OCI-LY7 (cell line): ENCODE measurements at regions not wholly inside any gene's neighbourhood (a gene's known extent, or its start where the extent isn't known, plus 50 kb on each side); places are given as distances from the start of the nearest gene placed in this dataset.

Experiments
- EZH2phosphoT487 ChIP-seq: fragments of 200-600 bp; sonication (generic); IDR thresholded peaks from 2 replicates; pipeline ENCODE4 v1.6.1; 2018; ENCODE audit warnings: low read depth, borderline replicate concordance, mild to moderate bottlenecking, mixed run types, antibody characterized with exemption, low read length, moderate library complexity, mixed read lengths
- TF ChIP-seq, protein P1 (sequence below): fragments of 200-600 bp; sonication (generic); conservative IDR thresholded peaks from 2 replicates; pipeline ENCODE4 v1.5.1; 2014; ENCODE audit warnings: mild to moderate bottlenecking, antibody characterized with exemption, low read length, moderate library complexity, mixed read lengths

DNA sequence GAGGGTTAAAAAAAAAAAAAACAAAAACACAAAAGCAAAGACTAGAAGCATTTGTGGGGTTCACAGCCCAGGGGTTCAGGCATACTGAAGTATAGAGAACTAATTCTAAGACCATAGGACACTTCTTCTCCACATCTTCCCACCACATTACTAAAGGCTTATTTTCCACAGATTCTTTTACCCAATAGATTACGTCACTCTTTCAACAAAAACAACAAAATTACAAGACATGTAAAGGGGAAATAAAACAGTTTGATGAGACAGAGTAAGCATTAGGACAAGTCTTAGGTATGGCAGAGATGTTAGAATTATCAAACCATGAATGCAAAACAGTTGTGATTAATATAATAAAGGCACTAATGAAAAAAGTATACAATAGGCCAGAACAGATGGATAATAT, 2013.7 kb downstream of the MRPL39 start:
- TF ChIP-seq, protein P1, sequence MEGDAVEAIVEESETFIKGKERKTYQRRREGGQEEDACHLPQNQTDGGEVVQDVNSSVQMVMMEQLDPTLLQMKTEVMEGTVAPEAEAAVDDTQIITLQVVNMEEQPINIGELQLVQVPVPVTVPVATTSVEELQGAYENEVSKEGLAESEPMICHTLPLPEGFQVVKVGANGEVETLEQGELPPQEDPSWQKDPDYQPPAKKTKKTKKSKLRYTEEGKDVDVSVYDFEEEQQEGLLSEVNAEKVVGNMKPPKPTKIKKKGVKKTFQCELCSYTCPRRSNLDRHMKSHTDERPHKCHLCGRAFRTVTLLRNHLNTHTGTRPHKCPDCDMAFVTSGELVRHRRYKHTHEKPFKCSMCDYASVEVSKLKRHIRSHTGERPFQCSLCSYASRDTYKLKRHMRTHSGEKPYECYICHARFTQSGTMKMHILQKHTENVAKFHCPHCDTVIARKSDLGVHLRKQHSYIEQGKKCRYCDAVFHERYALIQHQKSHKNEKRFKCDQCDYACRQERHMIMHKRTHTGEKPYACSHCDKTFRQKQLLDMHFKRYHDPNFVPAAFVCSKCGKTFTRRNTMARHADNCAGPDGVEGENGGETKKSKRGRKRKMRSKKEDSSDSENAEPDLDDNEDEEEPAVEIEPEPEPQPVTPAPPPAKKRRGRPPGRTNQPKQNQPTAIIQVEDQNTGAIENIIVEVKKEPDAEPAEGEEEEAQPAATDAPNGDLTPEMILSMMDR, result no peak
- no peak for TF ChIP-seq EZH2phosphoT487
